ENCODE measurements at regions not wholly inside any gene's neighbourhood (a gene's known extent, or its start where the extent isn't known, plus 50 kb on each side); places are given as distances from the start of the nearest gene placed in this dataset.
A peak's percentile ranks its signal among the peaks of the same experiment; 100 is the strongest.
"Not testable (repeated sequence)": the region's sequence is repeated elsewhere in the genome, so short reads cannot be mapped to it uniquely, and the experiment has no call there.

- not testable (repeated sequence) for H3K36me3 ChIP-seq (replicated peaks; ENCODE audit: control insufficient read depth, insufficient read depth, low read length); DNase-seq; H3K27me3 ChIP-seq (ENCODE audit: control insufficient read depth, insufficient read depth, low read length); H3K4me3 ChIP-seq (ENCODE audit: insufficient read depth, low read depth, low read length)
These were observed 159.3 kb upstream of the EXOC2 start for GRCh38 chr6:852216-852615.

DNA sequence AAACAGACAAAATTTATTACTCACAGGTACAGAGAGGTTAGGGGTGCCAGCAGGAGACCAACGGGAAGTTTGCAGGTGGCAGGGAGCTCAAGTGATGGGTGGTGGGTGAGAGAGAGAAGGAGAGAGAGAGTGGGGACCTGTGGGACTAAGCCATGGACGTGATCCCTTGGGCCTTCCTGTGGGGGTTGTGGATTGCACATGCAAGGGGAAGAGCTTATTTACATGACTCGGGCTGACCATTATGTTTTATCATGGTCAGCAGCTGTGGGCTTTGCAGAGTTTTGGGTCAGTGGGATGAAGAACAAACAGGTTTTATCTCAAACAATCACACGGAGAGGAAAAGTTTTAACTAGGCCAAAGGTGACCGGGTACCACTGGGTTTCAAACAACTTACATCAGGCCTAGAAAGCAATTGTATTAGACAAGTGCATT, 156.2 kb upstream of the EXOC2 start:
- Histone ChIP-seq H3K4me3 (ENCODE audit: insufficient read depth, low read depth, low read length) (no peak overlapping the region), H3K27me3 (ENCODE audit: control insufficient read depth, insufficient read depth, low read length) (no peaks in the 10 kb centered on the region), H3K36me3 (replicated peaks; ENCODE audit: control insufficient read depth, insufficient read depth, low read length) (no peaks in the 10 kb centered on the region)
- no peak for DNase-seq

GRCh38 chr6:845566-845965, 152.6 kb upstream of the EXOC2 start:
- DNase-seq, result no peak
- Histone ChIP-seq H3K27me3 (ENCODE audit: control insufficient read depth, insufficient read depth, low read length) (no peaks in the 10 kb centered on the region), H3K36me3 (replicated peaks; ENCODE audit: control insufficient read depth, insufficient read depth, low read length) (no peaks in the 10 kb centered on the region), H3K4me3 (ENCODE audit: insufficient read depth, low read depth, low read length) (no peak overlapping the region)

DNA sequence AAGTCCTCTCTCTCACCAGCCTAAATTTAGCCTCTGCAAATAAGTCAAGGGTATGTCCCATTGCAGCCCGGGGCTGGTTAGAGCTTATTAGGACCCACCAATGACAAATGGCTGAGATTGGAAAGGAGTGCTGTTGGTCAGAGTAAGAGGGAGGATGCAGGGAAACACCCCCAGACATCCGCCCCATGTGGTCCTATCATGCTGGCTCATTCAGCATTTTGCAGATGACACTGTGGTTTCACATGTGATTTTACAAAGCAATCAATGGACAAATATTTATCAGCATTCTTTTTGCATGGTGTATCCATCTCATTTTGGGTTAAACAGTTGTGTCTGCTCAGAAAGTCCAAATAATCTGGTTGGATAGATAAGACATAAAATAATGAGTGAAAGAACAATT, 152.2 kb upstream of the EXOC2 start:
- H3K36me3 ChIP-seq (replicated peaks; ENCODE audit: control insufficient read depth, insufficient read depth, low read length), result no peaks in the 10 kb centered on the region
- no peak for DNase-seq
- no peaks in the 10 kb centered on the region for H3K27me3 ChIP-seq (ENCODE audit: control insufficient read depth, insufficient read depth, low read length)
- H3K4me3 ChIP-seq (ENCODE audit: insufficient read depth, low read depth, low read length), result no peak overlapping the region

- Histone ChIP-seq H3K27me3 (ENCODE audit: control insufficient read depth, insufficient read depth, low read length) (no peaks in the 10 kb centered on the region), H3K36me3 (replicated peaks; ENCODE audit: control insufficient read depth, insufficient read depth, low read length) (no peaks in the 10 kb centered on the region), H3K4me3 (ENCODE audit: insufficient read depth, low read depth, low read length) (no peak overlapping the region)
- no peak for DNase-seq
These were observed 149.2 kb upstream of the EXOC2 start for GRCh38 chr6:842141-842540.

- Histone ChIP-seq H3K36me3 (replicated peaks; ENCODE audit: control insufficient read depth, insufficient read depth, low read length) (no peaks in the 10 kb centered on the region), H3K27me3 (ENCODE audit: control insufficient read depth, insufficient read depth, low read length) (no peaks in the 10 kb centered on the region), H3K4me3 (ENCODE audit: insufficient read depth, low read depth, low read length) (no peak overlapping the region)
- no peak for DNase-seq
These were observed 148.6 kb upstream of the EXOC2 start for GRCh38 chr6:841569-841968.

- H3K36me3 ChIP-seq (replicated peaks; ENCODE audit: control insufficient read depth, insufficient read depth, low read length), result no peaks in the 10 kb centered on the region
- H3K27me3 ChIP-seq (ENCODE audit: control insufficient read depth, insufficient read depth, low read length), result no peaks in the 10 kb centered on the region
- DNase-seq, result no peak
- H3K4me3 ChIP-seq (ENCODE audit: insufficient read depth, low read depth, low read length), result no peak overlapping the region
These were observed 146.3 kb upstream of the EXOC2 start for GRCh38 chr6:839201-839600.

DNA sequence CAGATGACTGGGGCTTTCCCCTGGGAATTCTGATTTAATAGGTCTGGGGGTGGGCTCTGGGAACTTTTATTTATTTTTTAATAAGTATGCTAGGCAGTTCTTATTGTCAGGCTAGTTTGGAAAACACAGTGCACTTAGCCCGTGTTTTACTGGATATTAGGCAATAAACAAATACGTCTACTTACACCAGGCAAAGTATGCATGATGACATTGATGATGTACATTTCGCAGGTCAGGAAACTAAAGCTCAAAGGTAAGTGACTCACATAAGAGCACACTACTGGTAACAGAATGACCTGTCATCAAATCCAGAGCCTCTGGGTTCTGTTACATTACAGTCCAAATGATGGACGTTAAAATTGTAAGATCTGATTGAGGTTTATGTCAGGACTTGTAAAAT, 144.4 kb upstream of the EXOC2 start:
- H3K36me3 ChIP-seq (replicated peaks; ENCODE audit: control insufficient read depth, insufficient read depth, low read length), result no peaks in the 10 kb centered on the region
- no peak overlapping the region for H3K4me3 ChIP-seq (ENCODE audit: insufficient read depth, low read depth, low read length)
- no peaks in the 10 kb centered on the region for H3K27me3 ChIP-seq (ENCODE audit: control insufficient read depth, insufficient read depth, low read length)
- DNase-seq, result no peak

DNA sequence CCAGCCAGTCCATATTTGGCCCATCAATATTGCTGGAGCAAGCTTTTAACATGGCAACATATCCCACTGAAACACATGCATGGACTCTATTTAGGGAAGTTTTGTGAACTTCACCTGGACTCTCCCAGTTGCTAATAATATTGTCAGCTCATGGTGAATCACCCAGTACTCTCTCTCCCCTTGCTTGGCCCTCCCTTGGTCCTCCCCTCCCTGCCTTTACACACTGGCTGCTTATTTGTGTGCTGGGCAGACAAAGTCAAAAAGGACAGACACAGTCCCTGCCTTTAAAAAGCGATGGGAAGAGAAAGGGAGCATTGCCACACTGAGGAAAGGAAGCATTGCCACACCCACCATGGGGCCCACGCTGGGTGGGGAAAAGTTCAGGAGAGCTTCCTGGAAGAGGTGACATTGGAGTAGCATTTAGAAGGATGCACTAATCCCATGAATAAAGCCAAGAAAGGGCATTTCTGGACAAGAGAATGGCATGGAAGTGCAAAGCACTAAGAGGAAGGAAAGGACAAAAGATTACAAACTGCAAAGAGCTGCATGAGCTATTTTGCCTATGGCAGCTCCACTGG, 143.4 kb upstream of the EXOC2 start:
- DNase-seq, result no peak
- Histone ChIP-seq H3K36me3 (replicated peaks; ENCODE audit: control insufficient read depth, insufficient read depth, low read length) (no peaks in the 10 kb centered on the region), H3K4me3 (ENCODE audit: insufficient read depth, low read depth, low read length) (no peak overlapping the region), H3K27me3 (ENCODE audit: control insufficient read depth, insufficient read depth, low read length) (no peaks in the 10 kb centered on the region)

GRCh38 chr6:835476-836160, 142.7 kb upstream of the EXOC2 start:
- no peak for DNase-seq
- no peaks in the 10 kb centered on the region for H3K36me3 ChIP-seq (replicated peaks; ENCODE audit: control insufficient read depth, insufficient read depth, low read length)
- H3K27me3 ChIP-seq (ENCODE audit: control insufficient read depth, insufficient read depth, low read length), result no peaks in the 10 kb centered on the region
- H3K4me3 ChIP-seq (ENCODE audit: insufficient read depth, low read depth, low read length), result no peak overlapping the region

- Histone ChIP-seq H3K27me3 (ENCODE audit: control insufficient read depth, insufficient read depth, low read length) (no peaks in the 10 kb centered on the region), H3K36me3 (replicated peaks; ENCODE audit: control insufficient read depth, insufficient read depth, low read length) (no peaks in the 10 kb centered on the region), H3K4me3 (ENCODE audit: insufficient read depth, low read depth, low read length) (no peak overlapping the region)
- DNase-seq, result no peak
These were observed 141.9 kb upstream of the EXOC2 start for GRCh38 chr6:834866-835265.

DNA sequence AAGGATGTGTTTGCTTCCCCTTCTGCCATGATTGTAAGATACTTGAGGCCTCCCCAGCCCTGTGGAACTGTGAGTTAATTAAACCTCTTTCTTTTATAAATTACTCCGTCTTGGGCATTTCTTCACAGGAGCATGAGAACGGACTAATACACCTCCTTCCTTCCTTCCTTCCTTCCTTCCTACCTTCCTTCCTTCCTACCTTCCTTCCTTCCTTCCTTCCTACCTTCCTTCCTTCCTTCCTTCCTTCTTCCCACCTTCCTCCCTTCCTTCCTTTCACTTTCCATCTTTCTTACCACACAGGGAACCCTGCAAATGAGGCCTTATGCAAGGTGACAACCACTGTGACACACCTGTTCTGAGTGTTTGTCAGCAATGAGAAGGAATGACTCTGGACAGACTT, 141.3 kb upstream of the EXOC2 start:
- no peaks in the 10 kb centered on the region for H3K27me3 ChIP-seq (ENCODE audit: control insufficient read depth, insufficient read depth, low read length)
- H3K4me3 ChIP-seq (ENCODE audit: insufficient read depth, low read depth, low read length), result no peak overlapping the region
- DNase-seq, result no peak
- no peaks in the 10 kb centered on the region for H3K36me3 ChIP-seq (replicated peaks; ENCODE audit: control insufficient read depth, insufficient read depth, low read length)

- DNase-seq; H3K4me3 ChIP-seq (ENCODE audit: insufficient read depth, low read depth, low read length); H3K36me3 ChIP-seq (replicated peaks; ENCODE audit: control insufficient read depth, insufficient read depth, low read length); H3K27me3 ChIP-seq (ENCODE audit: control insufficient read depth, insufficient read depth, low read length): not testable (repeated sequence)
These were observed 139.9 kb upstream of the EXOC2 start for GRCh38 chr6:832804-833203.

GRCh38 chr6:830667-831327, 137.9 kb upstream of the EXOC2 start:
- no peak for DNase-seq
- no peaks in the 10 kb centered on the region for H3K36me3 ChIP-seq (replicated peaks; ENCODE audit: control insufficient read depth, insufficient read depth, low read length)
- no peaks in the 10 kb centered on the region for H3K27me3 ChIP-seq (ENCODE audit: control insufficient read depth, insufficient read depth, low read length)
- no peak overlapping the region for H3K4me3 ChIP-seq (ENCODE audit: insufficient read depth, low read depth, low read length)

- no peak overlapping the region for H3K4me3 ChIP-seq (ENCODE audit: insufficient read depth, low read depth, low read length)
- DNase-seq, result peak; percentile 28
- no peaks in the 10 kb centered on the region for H3K27me3 ChIP-seq (ENCODE audit: control insufficient read depth, insufficient read depth, low read length)
- no peaks in the 10 kb centered on the region for H3K36me3 ChIP-seq (replicated peaks; ENCODE audit: control insufficient read depth, insufficient read depth, low read length)
These were observed 136.7 kb upstream of the EXOC2 start for GRCh38 chr6:829656-830055.

Data from H7 (cell line).